ENCODE measurements at regions not wholly inside any gene's neighbourhood (a gene's known extent, or its start where the extent isn't known, plus 50 kb on each side); places are given as distances from the start of the nearest gene placed in this dataset.
"Not testable (repeated sequence)": the region's sequence is repeated elsewhere in the genome, so short reads cannot be mapped to it uniquely, and the experiment has no call there.

- no peak for DNase-seq (ENCODE audit: low read depth)
Measured at GRCh38 chr14:106141242-106142220, 615.1 kb downstream of the TMEM121 start.

GRCh38 chr14:106145731-106146130 lies 619.3 kb downstream of the TMEM121 start:
- DNase-seq (ENCODE audit: low read depth), result not testable (repeated sequence)

GRCh38 chr14:106153362-106153955 lies 627.1 kb downstream of the TMEM121 start:
- DNase-seq (ENCODE audit: low read depth), result peak; percentile 59

GRCh38 chr14:106163316-106163715 lies 636.9 kb downstream of the TMEM121 start:
- no peak for DNase-seq (ENCODE audit: low read depth)

- DNase-seq (ENCODE audit: low read depth), result not testable (repeated sequence)
Measured at GRCh38 chr14:106163812-106164211, 637.4 kb downstream of the TMEM121 start.

GRCh38 chr14:106166232-106166631 lies 639.8 kb downstream of the TMEM121 start:
- DNase-seq (ENCODE audit: low read depth), result no peak

GRCh38 chr14:106166650-106167204 lies 640.3 kb downstream of the TMEM121 start:
- no peak for DNase-seq (ENCODE audit: low read depth)

- DNase-seq (ENCODE audit: low read depth), result peak; percentile 22
Measured at GRCh38 chr14:106170163-106170658, 643.8 kb downstream of the TMEM121 start.

- peak; percentile 37 for DNase-seq (ENCODE audit: low read depth)
Measured at GRCh38 chr14:106174206-106174605, 647.8 kb downstream of the TMEM121 start.

GRCh38 chr14:106177266-106178246 lies 651.2 kb downstream of the TMEM121 start:
- not testable (repeated sequence) for DNase-seq (ENCODE audit: low read depth)

GRCh38 chr14:106179761-106180160 lies 653.4 kb downstream of the TMEM121 start:
- DNase-seq (ENCODE audit: low read depth), result no peak

- DNase-seq (ENCODE audit: low read depth), result not testable (repeated sequence)
Measured at GRCh38 chr14:106184771-106185170, 658.4 kb downstream of the TMEM121 start.

- DNase-seq (ENCODE audit: low read depth), result not testable (repeated sequence)
Measured at GRCh38 chr14:106185174-106185836, 658.9 kb downstream of the TMEM121 start.

GRCh38 chr14:106185837-106186233 lies 659.5 kb downstream of the TMEM121 start:
- DNase-seq (ENCODE audit: low read depth), result peak; percentile 50

GRCh38 chr14:106187216-106187615 lies 660.8 kb downstream of the TMEM121 start:
- DNase-seq (ENCODE audit: low read depth), result no peak

- not testable (repeated sequence) for DNase-seq (ENCODE audit: low read depth)
Measured at GRCh38 chr14:106192701-106193100, 666.3 kb downstream of the TMEM121 start.

- DNase-seq (ENCODE audit: low read depth), result not testable (repeated sequence)
Measured at GRCh38 chr14:106196459-106196858, 670.1 kb downstream of the TMEM121 start.

GRCh38 chr14:106197264-106197663 lies 670.9 kb downstream of the TMEM121 start:
- DNase-seq (ENCODE audit: low read depth), result not testable (repeated sequence)

GRCh38 chr14:106199097-106199496 lies 672.7 kb downstream of the TMEM121 start:
- DNase-seq (ENCODE audit: low read depth), result no peak

- no peak for DNase-seq (ENCODE audit: low read depth)
Measured at GRCh38 chr14:106200541-106201315, 674.3 kb downstream of the TMEM121 start.
